ENCODE measurements at regions not wholly inside any gene's neighbourhood (a gene's known extent, or its start where the extent isn't known, plus 50 kb on each side); places are given as distances from the start of the nearest gene placed in this dataset.

- TF ChIP-seq SUZ12 (IDR thresholded peaks at IDR 0.05) (no peak), HDGF (IDR thresholded peaks at IDR 0.05; ENCODE audit: borderline replicate concordance) (no peak), FOXM1 (IDR thresholded peaks at IDR 0.05; ENCODE audit: borderline replicate concordance) (no peak), NFRKB (IDR thresholded peaks at IDR 0.05) (no peak), LEF1 (IDR thresholded peaks at IDR 0.05; ENCODE audit: borderline replicate concordance) (no peak)
Measured at GRCh38 chr3:30418443-30418842, 188.0 kb upstream of the TGFBR2 start.

Data from HEK293T (cell line).